ENCODE measurements at regions not wholly inside any gene's neighbourhood (a gene's known extent, or its start where the extent isn't known, plus 50 kb on each side); places are given as distances from the start of the nearest gene placed in this dataset.

GRCh38 chr15:39394496-39394895 lies 186.4 kb upstream of the THBS1 start:
- no peak overlapping the region for H3K56ac ChIP-seq (replicated peaks; ENCODE audit: insufficient read length, low read depth, low read length)
- H3K18ac ChIP-seq (ENCODE audit: extremely low read depth, low read length): no peak overlapping the region
- no peak overlapping the region for H2BK20ac ChIP-seq (ENCODE audit: low read length)
- H3K79me2 ChIP-seq (ENCODE audit: control insufficient read depth in 1 of 2, insufficient read depth in 2 of 2, low read length in 2 of 2): no peaks in the 10 kb centered on the region
- H3K4ac ChIP-seq (replicated peaks; ENCODE audit: insufficient read length, low read depth, low read length): no peak overlapping the region
- H3K27me3 ChIP-seq (replicated peaks in 1 of 4; ENCODE audit: control insufficient read depth in 3 of 4, extremely low read depth in 1 of 4, insufficient read depth in 3 of 4, low read length in 3 of 4): no peaks in the 10 kb centered on the region
- H3K23ac ChIP-seq (ENCODE audit: insufficient read length): no peak overlapping the region
- H4K20me1 ChIP-seq (replicated peaks in 1 of 2; ENCODE audit: control insufficient read depth in 1 of 2, insufficient read depth in 2 of 2, low read length in 2 of 2): no peaks in the 10 kb centered on the region
- ChIA-PET CTCF (ENCODE audit: partially characterized antibody) (interaction anchor here (1.3 to 1.4 kb wide), 2 partner anchors 16 to 186 kb away, joined by 3 read pairs; no protein-coding TSS in a partner anchor), POLR2A (ENCODE audit: partially characterized antibody) (no interaction called here)
- H2BK12ac ChIP-seq (ENCODE audit: low read depth, low read length): no peak overlapping the region
- no peak overlapping the region for H4K91ac ChIP-seq (replicated peaks; ENCODE audit: insufficient read length, low read length)
- no peaks in the 10 kb centered on the region for H3K79me1 ChIP-seq (ENCODE audit: low read depth, low read length)
- H4K5ac ChIP-seq (ENCODE audit: insufficient read length, low read depth, low read length): no peak overlapping the region
- no peak for FAIRE-seq
- H2BK15ac ChIP-seq (ENCODE audit: low read length): no peak overlapping the region
- no peak overlapping the region for H4K8ac ChIP-seq (ENCODE audit: extremely low read depth, insufficient read depth, low read length)
- H3K4me1 ChIP-seq (replicated peaks in 1 of 4; ENCODE audit: control insufficient read depth in 3 of 4, insufficient read depth in 4 of 4, low read length in 3 of 4): no peaks in the 10 kb centered on the region
- H3K9me3 ChIP-seq (ENCODE audit: insufficient read depth in 2 of 2, low read depth in 1 of 2, low read length in 1 of 2): no peaks in the 10 kb centered on the region
- no peaks in the 10 kb centered on the region for H3K36me3 ChIP-seq (ENCODE audit: control insufficient read depth in 2 of 4, insufficient read depth in 4 of 4, low read length in 3 of 4)
- H3K14ac ChIP-seq (ENCODE audit: insufficient read length): no peak overlapping the region
- no peak overlapping the region for H3K4me2 ChIP-seq (ENCODE audit: insufficient read depth in 1 of 2, low read depth in 2 of 2, low read length in 2 of 2)
- H2AFZ ChIP-seq (ENCODE audit: low read length): no peak overlapping the region
- H3K27ac ChIP-seq (ENCODE audit: low read depth, low read length): no peak overlapping the region
- H3K9ac ChIP-seq (replicated peaks in 1 of 4; ENCODE audit: extremely low read depth in 1 of 4, low read depth in 3 of 4, low read length in 3 of 4): no peak overlapping the region
- H2AK5ac ChIP-seq (ENCODE audit: low read depth, low read length): no peak overlapping the region
- H3K4me3 ChIP-seq (ENCODE audit: extremely low read depth in 1 of 4, insufficient read depth in 2 of 4, low read depth in 3 of 4, low read length in 4 of 4): no peak overlapping the region
- no peak overlapping the region for H2BK5ac ChIP-seq (ENCODE audit: low read depth, low read length)
- H2BK120ac ChIP-seq (replicated peaks; ENCODE audit: low read depth, low read length): no peak overlapping the region
- DNase-seq (ENCODE audit: low read depth in 1 of 2, low spot score in 2 of 2): no peak
- H3K23me2 ChIP-seq (ENCODE audit: low read depth, low read length): no peaks in the 10 kb centered on the region
- TF ChIP-seq HDAC2 (IDR thresholded peaks at IDR 0.05; ENCODE audit: borderline replicate concordance in 1 of 2, low read depth in 2 of 2, low read length in 2 of 2) (no peak), POU5F1 (IDR thresholded peaks at IDR 0.05; ENCODE audit: low read depth, low read length) (no peak), SP2 (IDR thresholded peaks at IDR 0.05; ENCODE audit: low read length) (no peak), RFX5 (IDR thresholded peaks at IDR 0.05; ENCODE audit: borderline replicate concordance, low read depth, low read length) (no peak), SUZ12 (IDR thresholded peaks at IDR 0.05; ENCODE audit: low read length) (no peak), SAP30 (IDR thresholded peaks at IDR 0.05; ENCODE audit: insufficient read depth, insufficient replicate concordance, low read length) (no peak), CHD2 (IDR thresholded peaks at IDR 0.05; ENCODE audit: low read length) (no peak), SP4 (IDR thresholded peaks at IDR 0.05; ENCODE audit: low read length) (no peak), CTBP2 (IDR thresholded peaks at IDR 0.05; ENCODE audit: borderline replicate concordance, insufficient read depth, insufficient read length, low read length) (no peak), EP300 (IDR thresholded peaks at IDR 0.05; ENCODE audit: borderline replicate concordance in 1 of 2, low read depth in 2 of 2, low read length in 2 of 2) (no peak), ATF2 (IDR thresholded peaks at IDR 0.05; ENCODE audit: low read length) (no peak), TAF7 (optimal IDR thresholded peaks at IDR 0.05; ENCODE audit: borderline replicate concordance, low read depth, low read length) (no peak), CBX5 (IDR thresholded peaks at IDR 0.05; ENCODE audit: low read depth, low read length) (no peak)
